ENCODE measurements at regions not wholly inside any gene's neighbourhood (a gene's known extent, or its start where the extent isn't known, plus 50 kb on each side); places are given as distances from the start of the nearest gene placed in this dataset.

DNA sequence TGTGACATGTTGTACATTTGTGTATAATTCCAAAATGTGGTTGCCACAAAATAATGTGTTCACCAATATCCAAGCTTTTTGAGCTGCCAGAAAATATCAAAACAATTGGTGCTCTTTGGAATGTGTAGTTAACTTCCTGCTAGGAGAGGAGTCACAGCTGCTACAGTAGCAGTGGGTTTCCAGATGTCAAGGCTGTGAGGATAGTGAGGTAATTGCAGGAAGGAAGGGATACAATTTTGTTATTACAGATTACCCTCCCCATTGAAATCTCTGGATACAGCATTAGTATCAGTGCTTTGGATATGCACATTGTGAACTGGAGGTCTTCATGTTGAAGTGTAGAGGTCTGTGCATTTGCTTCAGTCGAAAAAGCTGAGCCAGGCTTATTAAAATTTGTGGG, 253.2 kb downstream of the PTPRC start:
- TF ChIP-seq ISL1 (CRISPR knock-in tag; IDR thresholded peaks at IDR 0.05) (no peak), TOX (CRISPR knock-in tag; IDR thresholded peaks at IDR 0.05; ENCODE audit: borderline replicate concordance) (no peak), CSDC2 (CRISPR knock-in tag; IDR thresholded peaks at IDR 0.05) (no peak), TSHZ2 (CRISPR knock-in tag; IDR thresholded peaks at IDR 0.05) (no peak), TCF4 (CRISPR knock-in tag; IDR thresholded peaks at IDR 0.05; ENCODE audit: borderline replicate concordance) (no peak), ZFP3 (CRISPR knock-in tag; IDR thresholded peaks at IDR 0.05) (no peak), ZNF8 (CRISPR knock-in tag; IDR thresholded peaks at IDR 0.05) (no peak), ESRRG (CRISPR knock-in tag; IDR thresholded peaks at IDR 0.05) (no peak), ARNTL (CRISPR knock-in tag; IDR thresholded peaks at IDR 0.05; ENCODE audit: borderline replicate concordance, low read depth) (no peak), GLIS3 (CRISPR knock-in tag; IDR thresholded peaks at IDR 0.05) (no peak)
- ATAC-seq = no peak; the same call in 2 of the 3 replicates

DNA sequence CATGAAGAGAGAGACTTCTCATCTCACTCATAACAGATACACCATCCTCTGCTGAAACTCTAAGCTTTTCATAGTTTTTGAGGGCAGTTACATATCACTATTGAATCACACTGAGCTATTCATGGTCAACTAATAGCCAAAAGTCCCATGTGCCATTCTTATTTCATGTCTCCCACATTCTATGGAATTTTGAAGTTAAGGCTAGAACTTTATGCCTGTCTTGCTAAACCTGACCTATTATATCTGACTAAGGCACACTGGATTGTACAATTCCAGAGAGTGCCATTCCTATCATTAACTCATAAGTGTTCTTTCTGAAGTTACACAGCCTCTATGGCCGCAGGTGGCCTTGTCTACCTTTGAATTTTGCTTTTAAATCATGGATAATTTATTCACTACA, 254.3 kb downstream of the PTPRC start:
- TF ChIP-seq POU6F1 (CRISPR knock-in tag; IDR thresholded peaks at IDR 0.05; ENCODE audit: borderline replicate concordance, low read depth) (no peak), BACH2 (CRISPR knock-in tag; IDR thresholded peaks at IDR 0.05; ENCODE audit: borderline replicate concordance) (no peak), ARNTL (CRISPR knock-in tag; IDR thresholded peaks at IDR 0.05; ENCODE audit: borderline replicate concordance, low read depth) (no peak), PATZ1 (CRISPR knock-in tag; IDR thresholded peaks at IDR 0.05; ENCODE audit: borderline replicate concordance) (no peak)
- ATAC-seq = no peak

DNA sequence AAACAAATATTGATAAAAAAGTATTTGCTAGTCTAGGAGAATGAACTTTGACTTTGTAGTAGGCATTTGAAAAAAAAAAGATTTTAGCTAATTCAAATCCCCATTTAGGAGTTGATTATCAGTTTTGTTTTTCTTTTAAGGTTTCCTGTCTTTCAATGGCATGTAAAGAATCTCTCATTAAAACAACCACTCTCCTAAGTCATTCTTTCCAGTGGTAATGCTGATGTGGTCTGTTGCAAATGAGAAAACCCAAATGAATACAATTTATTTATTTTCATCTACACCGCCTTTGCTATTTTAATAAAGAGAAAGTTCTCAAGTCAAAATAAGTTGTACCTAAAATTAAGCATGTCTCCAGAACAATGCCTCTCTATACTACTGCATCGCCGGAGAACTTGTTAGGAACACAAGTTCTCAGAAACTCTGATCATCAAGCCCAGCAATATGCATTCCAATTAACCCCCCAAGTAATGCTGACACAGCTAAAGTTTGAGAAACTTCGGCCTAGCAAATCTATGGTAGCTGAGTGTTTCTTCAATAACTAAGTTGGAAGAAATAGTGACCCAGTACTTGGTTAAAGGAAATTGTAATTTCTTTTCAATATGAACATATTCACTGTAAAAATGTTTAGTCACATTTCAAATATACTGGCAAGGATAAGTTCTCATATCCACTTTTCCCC, 255.1 kb downstream of the PTPRC start:
- TF ChIP-seq ZFP30 (CRISPR knock-in tag; IDR thresholded peaks at IDR 0.05) (no peak), RARB (CRISPR knock-in tag; IDR thresholded peaks at IDR 0.05) (no peak), ISL1 (CRISPR knock-in tag; IDR thresholded peaks at IDR 0.05) (no peak), TOX (CRISPR knock-in tag; IDR thresholded peaks at IDR 0.05; ENCODE audit: borderline replicate concordance) (no peak), OSR1 (CRISPR knock-in tag; IDR thresholded peaks at IDR 0.05) (no peak), ZC3H10 (CRISPR knock-in tag; IDR thresholded peaks at IDR 0.05) (no peak), SNAI2 (CRISPR knock-in tag; IDR thresholded peaks at IDR 0.05) (no peak), ZFP3 (CRISPR knock-in tag; IDR thresholded peaks at IDR 0.05) (no peak), TSHZ2 (CRISPR knock-in tag; IDR thresholded peaks at IDR 0.05) (no peak), GLIS3 (CRISPR knock-in tag; IDR thresholded peaks at IDR 0.05) (no peak), POU6F1 (CRISPR knock-in tag; IDR thresholded peaks at IDR 0.05; ENCODE audit: borderline replicate concordance, low read depth) (no peak), CSDC2 (CRISPR knock-in tag; IDR thresholded peaks at IDR 0.05) (no peak), ESRRG (CRISPR knock-in tag; IDR thresholded peaks at IDR 0.05) (no peak)
- TF ChIP-seq, protein P1, sequence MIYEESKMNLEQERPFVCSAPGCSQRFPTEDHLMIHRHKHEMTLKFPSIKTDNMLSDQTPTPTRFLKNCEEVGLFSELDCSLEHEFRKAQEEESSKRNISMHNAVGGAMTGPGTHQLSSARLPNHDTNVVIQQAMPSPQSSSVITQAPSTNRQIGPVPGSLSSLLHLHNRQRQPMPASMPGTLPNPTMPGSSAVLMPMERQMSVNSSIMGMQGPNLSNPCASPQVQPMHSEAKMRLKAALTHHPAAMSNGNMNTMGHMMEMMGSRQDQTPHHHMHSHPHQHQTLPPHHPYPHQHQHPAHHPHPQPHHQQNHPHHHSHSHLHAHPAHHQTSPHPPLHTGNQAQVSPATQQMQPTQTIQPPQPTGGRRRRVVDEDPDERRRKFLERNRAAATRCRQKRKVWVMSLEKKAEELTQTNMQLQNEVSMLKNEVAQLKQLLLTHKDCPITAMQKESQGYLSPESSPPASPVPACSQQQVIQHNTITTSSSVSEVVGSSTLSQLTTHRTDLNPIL (CRISPR knock-in tag; IDR thresholded peaks at IDR 0.05; ENCODE audit: low read depth) = no peak

More for the DNA sequence above, 255.1 kb downstream of the PTPRC start:
- no peak for ATAC-seq
